Esophagus (tissue), 2 donors: ENCODE measurements at regions not wholly inside any gene's neighbourhood (a gene's known extent, or its start where the extent isn't known, plus 50 kb on each side); places are given as distances from the start of the nearest gene placed in this dataset.
"Not testable (repeated sequence)": the region's sequence is repeated elsewhere in the genome, so short reads cannot be mapped to it uniquely, and the experiment has no call there.

Experiments used
- H3K27ac ChIP-seq, 2 donors: one replicate each; pipeline ENCODE4 v1.5.1; 2013; ENCODE audit warnings: low read depth in 2 of 2, mild to moderate bottlenecking in 2 of 2, inconsistent platforms in 1 of 2, low read length in 1 of 2, moderate library complexity in 1 of 2
- H3K27me3 ChIP-seq, 2 donors: one replicate each; pipeline ENCODE4 v1.6.1; 2013; ENCODE audit warnings: low read length in 2 of 2, control low read depth in 1 of 2, mild to moderate bottlenecking in 1 of 2; ENCODE audit not compliant: insufficient read depth in 2 of 2, control insufficient read depth in 1 of 2
- H3K36me3 ChIP-seq, 2 donors: one replicate each; pipeline ENCODE4 v1.6.1; 2013; ENCODE audit warnings: low read length in 1 of 2; ENCODE audit not compliant: control insufficient read depth in 2 of 2, insufficient read depth in 2 of 2
- H3K4me1 ChIP-seq, 2 donors: one replicate each; pipeline ENCODE4 v1.6.1; 2013; ENCODE audit warnings: low read length in 1 of 2; ENCODE audit not compliant: control insufficient read depth in 2 of 2, insufficient read depth in 2 of 2
- H3K4me3 ChIP-seq, 2 donors: one replicate each; pipeline ENCODE4 v1.5.1; 2013; ENCODE audit warnings: low read length in 2 of 2, mild to moderate bottlenecking in 2 of 2, low read depth in 1 of 2, moderate library complexity in 1 of 2
- H3K9me3 ChIP-seq, 2 donors: one replicate each; pipeline ENCODE4 v1.6.1; 2013; ENCODE audit warnings: mild to moderate bottlenecking in 2 of 2, low read depth in 1 of 2, low read length in 1 of 2, moderate library complexity in 1 of 2; ENCODE audit not compliant: control insufficient read depth in 2 of 2, insufficient read depth in 1 of 2
- WGBS, 2 donors: extraction: QIAGEN DNeasy Blood & Tissue Kit; methylation state at CpG; one replicate each; pipeline ENCODE4 v1.1.7; 2013; 5-methylcytosine and 5-hydroxymethylcytosine counted together
- donor health status: healthy with polysubstance abuse.
- donor health status: Bipolar disorder and iron deficiency.

- no peak overlapping the region for H3K4me3 ChIP-seq
- H3K4me1 ChIP-seq, result no peaks in the 10 kb centered on the region
- no peaks in the 10 kb centered on the region for H3K36me3 ChIP-seq
- H3K27me3 ChIP-seq, result no peaks in the 10 kb centered on the region
- no peak overlapping the region for H3K27ac ChIP-seq
- H3K9me3 ChIP-seq, result peaks cover 3 to 4% of the 10 kb centered on the region in 2 donors
- WGBS, 2 donors, result 65 to 71% methylated on average over 7 of the region's 7 CpGs
Measured at GRCh38 chr5:71790433-71790832, 71.4 kb downstream of the CARTPT start.

- not testable (repeated sequence) for H3K36me3 ChIP-seq, H3K4me1 ChIP-seq, H3K27ac ChIP-seq, H3K4me3 ChIP-seq, H3K27me3 ChIP-seq, H3K9me3 ChIP-seq
- WGBS, 2 donors, result 89 to 96% methylated on average over 2 of the region's 2 CpGs
Measured at GRCh38 chr5:71792041-71792440, 73.0 kb downstream of the CARTPT start.

- no peaks in the 10 kb centered on the region for H3K36me3 ChIP-seq
- peaks cover 3 to 4% of the 10 kb centered on the region in 2 donors for H3K9me3 ChIP-seq
- H3K4me3 ChIP-seq, result no peak overlapping the region
- no peak overlapping the region for H3K27ac ChIP-seq
- no peaks in the 10 kb centered on the region for H3K4me1 ChIP-seq
- H3K27me3 ChIP-seq, result no peaks in the 10 kb centered on the region
- 90 to 94% methylated on average over 27 to 37 of the region's 37 CpGs for WGBS, 2 donors
Measured at GRCh38 chr5:71794061-71794695, 75.1 kb downstream of the CARTPT start.

- H3K36me3 ChIP-seq, result no peaks in the 10 kb centered on the region
- H3K4me3 ChIP-seq, result no peak overlapping the region
- H3K4me1 ChIP-seq, result no peaks in the 10 kb centered on the region
- 59% methylated on average over 4 of the region's 4 CpGs for WGBS, 2 donors
- no peak overlapping the region for H3K27ac ChIP-seq
- no peaks in the 10 kb centered on the region for H3K9me3 ChIP-seq
- H3K27me3 ChIP-seq, result no peaks in the 10 kb centered on the region
Measured at GRCh38 chr5:71802673-71803072, 83.6 kb downstream of the CARTPT start.

GRCh38 chr5:71806711-71807110 is 87.6 kb downstream of the CARTPT start:
- Histone ChIP-seq H3K27me3 (no peaks in the 10 kb centered on the region), H3K36me3 (no peaks in the 10 kb centered on the region), H3K9me3 (no peaks in the 10 kb centered on the region), H3K4me1 (peaks cover 0 to 4% of the 10 kb centered on the region in 2 donors), H3K4me3 (no peak overlapping the region), H3K27ac (no peak overlapping the region)
- 87 to 91% methylated on average over 1 of the region's 1 CpG for WGBS, 2 donors

GRCh38 chr5:71807909-71808308 is 88.8 kb downstream of the CARTPT start:
- Histone ChIP-seq H3K4me1 (peaks cover 0 to 4% of the 10 kb centered on the region in 2 donors), H3K27ac (no peak overlapping the region), H3K9me3 (no peaks in the 10 kb centered on the region), H3K36me3 (no peaks in the 10 kb centered on the region), H3K4me3 (no peak overlapping the region), H3K27me3 (no peaks in the 10 kb centered on the region)
- 57 to 88% methylated on average over 4 of the region's 4 CpGs for WGBS, 2 donors

- H3K4me3 ChIP-seq, result no peak overlapping the region
- WGBS, 2 donors, result 43 to 56% methylated on average over 2 of the region's 2 CpGs
- H3K27me3 ChIP-seq, result no peaks in the 10 kb centered on the region
- H3K4me1 ChIP-seq, result peaks cover 0 to 4% of the 10 kb centered on the region in 2 donors
- no peaks in the 10 kb centered on the region for H3K9me3 ChIP-seq
- H3K36me3 ChIP-seq, result no peaks in the 10 kb centered on the region
- no peak overlapping the region for H3K27ac ChIP-seq
Measured at GRCh38 chr5:71809446-71809845, 90.4 kb downstream of the CARTPT start.

GRCh38 chr5:71810023-71810422 is 90.9 kb downstream of the CARTPT start:
- Histone ChIP-seq H3K36me3 (no peaks in the 10 kb centered on the region), H3K27me3 (no peaks in the 10 kb centered on the region), H3K4me3 (no peak overlapping the region), H3K9me3 (no peaks in the 10 kb centered on the region), H3K4me1 (peaks cover 0 to 4% of the 10 kb centered on the region in 2 donors), H3K27ac (peak overlapping the region in 1 of 2 donors; percentile 21)
- 52 to 62% methylated on average over 9 of the region's 9 CpGs for WGBS, 2 donors

GRCh38 chr5:71810471-71811195 is 91.6 kb downstream of the CARTPT start:
- peaks cover 0 to 4% of the 10 kb centered on the region in 2 donors for H3K4me1 ChIP-seq
- no peaks in the 10 kb centered on the region for H3K9me3 ChIP-seq
- no peaks in the 10 kb centered on the region for H3K27me3 ChIP-seq
- no peak overlapping the region for H3K4me3 ChIP-seq
- 45 to 55% methylated on average over 9 of the region's 9 CpGs for WGBS, 2 donors
- H3K36me3 ChIP-seq, result no peaks in the 10 kb centered on the region
- no peak overlapping the region for H3K27ac ChIP-seq

- 95 to 97% methylated on average over 2 of the region's 2 CpGs for WGBS, 2 donors
Measured at GRCh38 chr5:71811779-71812178, 92.7 kb downstream of the CARTPT start.

More at GRCh38 chr5:71811779-71812178, 92.7 kb downstream of the CARTPT start:
- H3K4me3 ChIP-seq, result no peak overlapping the region
- no peak overlapping the region for H3K27ac ChIP-seq
- H3K4me1 ChIP-seq, result peaks cover 0 to 5% of the 10 kb centered on the region in 2 donors
- no peaks in the 10 kb centered on the region for H3K27me3 ChIP-seq
- no peaks in the 10 kb centered on the region for H3K36me3 ChIP-seq
- no peaks in the 10 kb centered on the region for H3K9me3 ChIP-seq
